ENCODE measurements at regions not wholly inside any gene's neighbourhood (a gene's known extent, or its start where the extent isn't known, plus 50 kb on each side); places are given as distances from the start of the nearest gene placed in this dataset.
A peak's percentile ranks its signal among the peaks of the same experiment; 100 is the strongest.

DNA sequence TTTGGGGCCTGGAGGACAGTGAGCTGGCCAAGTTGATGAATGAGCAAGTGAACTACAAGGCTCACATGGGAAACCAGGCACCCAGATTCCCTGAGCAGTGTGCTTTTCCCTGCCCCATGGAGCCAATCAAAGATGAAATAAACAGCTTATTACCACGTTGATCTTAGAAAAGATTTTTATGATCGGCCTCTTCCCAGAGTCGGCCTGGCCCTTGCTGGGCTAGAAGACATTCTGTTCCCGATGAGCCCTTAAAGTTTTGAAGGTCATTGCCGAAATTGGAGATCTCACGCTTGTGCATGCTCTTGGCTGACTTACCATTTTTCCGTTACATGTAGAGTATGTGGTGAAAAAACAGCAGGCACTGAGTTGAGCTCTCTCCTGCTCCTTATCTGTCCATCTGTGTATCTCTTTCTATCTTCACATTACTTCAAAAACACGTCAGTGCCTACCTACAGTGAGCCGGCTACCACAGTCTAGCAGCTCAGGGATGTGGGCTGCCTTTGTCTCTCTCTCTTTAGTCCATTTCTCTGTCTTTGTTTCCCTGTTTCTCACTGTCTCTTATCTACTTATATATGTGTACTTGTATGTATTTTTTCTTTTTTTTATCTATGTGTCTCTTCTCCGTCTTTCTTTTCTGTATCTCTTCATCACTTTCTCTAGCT is 248.8 kb upstream of the USP24 start:
- no peaks in the 10 kb centered on the region for H3K4me1 ChIP-seq
- H3K9me3 ChIP-seq = no peaks in the 10 kb centered on the region
- H3K36me3 ChIP-seq = no peaks in the 10 kb centered on the region
- no peaks in the 10 kb centered on the region for H3K27me3 ChIP-seq
- no peak for DNase-seq (ENCODE audit: extremely low spot score)
- WGBS = 85% methylated on average over 10 of the region's 10 CpGs
- H3K4me3 ChIP-seq = no peak overlapping the region
- H3K27ac ChIP-seq (replicated peaks in 1 of 4) = peak overlapping the region in 3 of 4 donors; percentile 30 to 47 (median 38)
- TF ChIP-seq EP300 (IDR thresholded peaks at IDR 0.05) = no peak
- TF ChIP-seq POLR2AphosphoS5 (IDR thresholded peaks at IDR 0.05) = peak in 1 of 2 donors; percentile 21
- intact Hi-C loops (cut with DNase I) = no loop called here

DNA sequence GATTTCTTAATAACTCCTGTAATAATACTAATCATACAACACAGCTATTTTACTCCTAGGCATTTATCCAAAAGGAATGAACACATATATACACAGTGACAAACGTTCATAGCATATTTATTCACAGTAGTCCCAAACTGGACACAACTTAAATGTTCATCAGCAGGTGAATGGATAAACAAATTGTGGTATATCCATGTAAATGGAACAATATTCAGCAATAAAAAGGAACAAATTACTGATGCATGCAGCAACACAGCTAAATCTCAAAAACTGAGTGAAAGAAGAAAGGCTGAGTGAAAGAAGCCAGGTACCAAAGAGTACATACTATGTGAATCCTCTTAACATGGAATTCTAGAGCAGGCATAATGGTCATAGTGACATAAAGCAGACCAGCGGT is 242.7 kb upstream of the USP24 start:
- H3K9me3 ChIP-seq = peaks cover 0 to 12% (median 3%) of the 10 kb centered on the region in 4 donors
- WGBS = 83% methylated on average over 2 of the region's 2 CpGs
- no peak overlapping the region for H3K27ac ChIP-seq (replicated peaks in 1 of 4)
- no peak for DNase-seq (ENCODE audit: extremely low spot score)
- TF ChIP-seq EP300 (IDR thresholded peaks at IDR 0.05) = no peak
- TF ChIP-seq, protein P1, sequence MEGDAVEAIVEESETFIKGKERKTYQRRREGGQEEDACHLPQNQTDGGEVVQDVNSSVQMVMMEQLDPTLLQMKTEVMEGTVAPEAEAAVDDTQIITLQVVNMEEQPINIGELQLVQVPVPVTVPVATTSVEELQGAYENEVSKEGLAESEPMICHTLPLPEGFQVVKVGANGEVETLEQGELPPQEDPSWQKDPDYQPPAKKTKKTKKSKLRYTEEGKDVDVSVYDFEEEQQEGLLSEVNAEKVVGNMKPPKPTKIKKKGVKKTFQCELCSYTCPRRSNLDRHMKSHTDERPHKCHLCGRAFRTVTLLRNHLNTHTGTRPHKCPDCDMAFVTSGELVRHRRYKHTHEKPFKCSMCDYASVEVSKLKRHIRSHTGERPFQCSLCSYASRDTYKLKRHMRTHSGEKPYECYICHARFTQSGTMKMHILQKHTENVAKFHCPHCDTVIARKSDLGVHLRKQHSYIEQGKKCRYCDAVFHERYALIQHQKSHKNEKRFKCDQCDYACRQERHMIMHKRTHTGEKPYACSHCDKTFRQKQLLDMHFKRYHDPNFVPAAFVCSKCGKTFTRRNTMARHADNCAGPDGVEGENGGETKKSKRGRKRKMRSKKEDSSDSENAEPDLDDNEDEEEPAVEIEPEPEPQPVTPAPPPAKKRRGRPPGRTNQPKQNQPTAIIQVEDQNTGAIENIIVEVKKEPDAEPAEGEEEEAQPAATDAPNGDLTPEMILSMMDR (IDR thresholded peaks at IDR 0.05) = no peak
- TF ChIP-seq POLR2A (IDR thresholded peaks at IDR 0.05; ENCODE audit: low read depth) = no peak
- TF ChIP-seq POLR2AphosphoS5 (IDR thresholded peaks at IDR 0.05) = no peak
- H3K36me3 ChIP-seq = no peaks in the 10 kb centered on the region
- H3K4me1 ChIP-seq = no peaks in the 10 kb centered on the region
- no peak overlapping the region for H3K4me3 ChIP-seq
- H3K27me3 ChIP-seq = no peaks in the 10 kb centered on the region
- intact Hi-C loops (cut with DNase I) = no loop called here

DNA sequence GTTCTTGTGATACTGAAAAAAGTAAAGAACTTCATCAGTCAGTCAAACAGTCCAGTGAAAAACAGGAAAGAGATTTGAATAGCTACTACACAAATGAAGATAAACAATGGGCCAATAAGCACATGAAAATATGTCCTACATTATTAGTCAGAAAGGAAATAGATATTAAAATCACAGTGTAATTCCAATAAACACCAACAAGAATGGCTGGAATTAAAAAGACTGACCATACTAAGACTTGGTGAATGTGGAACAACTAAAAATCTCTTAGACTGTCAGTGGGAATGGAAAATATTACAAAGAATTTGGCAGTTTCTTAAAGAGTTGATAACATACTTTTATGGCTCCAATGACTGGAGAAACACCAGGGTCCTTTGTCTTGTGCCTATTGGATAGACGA is 241.8 kb upstream of the USP24 start:
- Histone ChIP-seq H3K27ac (replicated peaks in 1 of 4) (no peak overlapping the region), H3K9me3 (peaks cover 0 to 12% (median 3%) of the 10 kb centered on the region in 4 donors)
- intact Hi-C loops (cut with DNase I) = no loop called here

DNA sequence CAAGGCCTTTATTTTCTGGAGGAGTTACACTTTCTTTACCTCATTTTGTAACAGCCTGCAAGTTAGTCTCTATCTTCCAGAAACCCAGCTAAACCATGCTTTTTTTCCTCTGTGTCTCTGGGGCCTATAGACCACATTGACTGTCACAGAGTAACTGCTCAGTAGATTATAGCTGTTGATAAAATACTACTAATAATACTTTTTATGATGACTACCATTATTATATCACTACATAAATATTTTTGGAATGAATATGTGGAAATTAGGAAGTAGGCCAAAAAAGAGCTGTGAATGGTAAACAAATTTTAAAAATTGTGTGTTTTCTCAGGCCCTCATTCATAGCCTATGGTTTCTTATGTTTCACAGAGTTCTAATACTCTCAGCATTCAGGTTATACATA is 233.1 kb upstream of the USP24 start:
- Histone ChIP-seq H3K4me1 (peaks cover 0 to 15% (median 11%) of the 10 kb centered on the region in 4 donors), H3K27me3 (no peaks in the 10 kb centered on the region), H3K9me3 (peaks cover 0 to 5% (median 0%) of the 10 kb centered on the region in 4 donors), H3K36me3 (no peaks in the 10 kb centered on the region), H3K27ac (replicated peaks in 1 of 4) (no peak overlapping the region), H3K4me3 (no peak overlapping the region)
- intact Hi-C loops (cut with DNase I) = no loop called here
- TF ChIP-seq, protein P1 (IDR thresholded peaks at IDR 0.05) = no peak
- TF ChIP-seq POLR2AphosphoS5 (IDR thresholded peaks at IDR 0.05) (no peak), EP300 (IDR thresholded peaks at IDR 0.05) (no peak), POLR2A (IDR thresholded peaks at IDR 0.05; ENCODE audit: low read depth) (no peak)
- DNase-seq (ENCODE audit: extremely low spot score) = no peak

More for the DNA sequence above, 241.8 kb upstream of the USP24 start:
- no peak for TF ChIP-seq POLR2AphosphoS5 (IDR thresholded peaks at IDR 0.05)
- TF ChIP-seq, protein P1 (IDR thresholded peaks at IDR 0.05) = no peak
- no peak for TF ChIP-seq EP300 (IDR thresholded peaks at IDR 0.05)
- TF ChIP-seq POLR2A (IDR thresholded peaks at IDR 0.05; ENCODE audit: low read depth) = no peak
- no peaks in the 10 kb centered on the region for H3K36me3 ChIP-seq
- no peak overlapping the region for H3K4me3 ChIP-seq
- H3K27me3 ChIP-seq = no peaks in the 10 kb centered on the region
- no peak for DNase-seq (ENCODE audit: extremely low spot score)
- 91% methylated on average over 1 of the region's 1 CpG for WGBS
- H3K4me1 ChIP-seq = no peaks in the 10 kb centered on the region

DNA sequence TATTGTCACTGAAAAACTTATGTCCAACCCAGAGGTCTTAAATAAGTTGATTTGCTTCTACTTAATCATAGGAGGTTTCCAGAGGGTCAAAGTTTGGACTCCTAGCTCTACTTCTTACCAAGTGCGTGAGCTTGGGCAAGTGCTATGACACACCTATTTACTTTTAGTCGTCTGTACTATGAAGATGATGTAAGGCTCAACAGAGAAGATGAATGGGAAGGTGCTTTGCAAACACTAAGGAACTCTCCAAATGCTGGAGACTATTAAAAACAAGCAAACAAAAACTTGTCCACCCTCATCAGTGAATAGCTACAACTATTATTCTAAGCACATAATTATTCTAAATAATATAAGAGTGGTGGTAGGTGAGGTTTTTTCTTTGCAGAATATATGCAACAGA is 232.3 kb upstream of the USP24 start:
- Histone ChIP-seq H3K27ac (replicated peaks in 1 of 4) (no peak overlapping the region), H3K4me1 (peaks cover 0 to 20% (median 17%) of the 10 kb centered on the region in 4 donors), H3K9me3 (peaks cover 0 to 5% (median 0%) of the 10 kb centered on the region in 4 donors), H3K4me3 (no peak overlapping the region), H3K36me3 (no peaks in the 10 kb centered on the region), H3K27me3 (no peaks in the 10 kb centered on the region)
- no peak for DNase-seq (ENCODE audit: extremely low spot score)
- intact Hi-C loops (cut with DNase I) = no loop called here
- TF ChIP-seq EP300 (IDR thresholded peaks at IDR 0.05) (no peak), POLR2AphosphoS5 (IDR thresholded peaks at IDR 0.05) (no peak), POLR2A (IDR thresholded peaks at IDR 0.05; ENCODE audit: low read depth) (no peak)
- TF ChIP-seq, protein P1 (IDR thresholded peaks at IDR 0.05) = no peak
- WGBS = 77% methylated on average over 2 of the region's 2 CpGs
